ENCODE measurements at regions not wholly inside any gene's neighbourhood (a gene's known extent, or its start where the extent isn't known, plus 50 kb on each side); places are given as distances from the start of the nearest gene placed in this dataset.

GRCh38 chr4:100084892-100085291 is 105.4 kb downstream of the DDIT4L start:
- DNase-seq (ENCODE audit: low read depth in 2 of 2): no peak

- DNase-seq (ENCODE audit: low read depth in 2 of 2): no peak
Measured at GRCh38 chr4:100083289-100083688, 107.0 kb downstream of the DDIT4L start.

- DNase-seq (ENCODE audit: low read depth in 2 of 2): no peak
Measured at GRCh38 chr4:100082852-100083251, 107.4 kb downstream of the DDIT4L start.

- no peak for DNase-seq (ENCODE audit: low read depth in 2 of 2)
Measured at GRCh38 chr4:100081491-100081890, 108.8 kb downstream of the DDIT4L start.

GRCh38 chr4:100079264-100079663 is 111.0 kb downstream of the DDIT4L start:
- DNase-seq (ENCODE audit: low read depth in 2 of 2): no peak

GRCh38 chr4:100076753-100077152 is 113.5 kb downstream of the DDIT4L start:
- DNase-seq (ENCODE audit: low read depth in 2 of 2): no peak

DNA sequence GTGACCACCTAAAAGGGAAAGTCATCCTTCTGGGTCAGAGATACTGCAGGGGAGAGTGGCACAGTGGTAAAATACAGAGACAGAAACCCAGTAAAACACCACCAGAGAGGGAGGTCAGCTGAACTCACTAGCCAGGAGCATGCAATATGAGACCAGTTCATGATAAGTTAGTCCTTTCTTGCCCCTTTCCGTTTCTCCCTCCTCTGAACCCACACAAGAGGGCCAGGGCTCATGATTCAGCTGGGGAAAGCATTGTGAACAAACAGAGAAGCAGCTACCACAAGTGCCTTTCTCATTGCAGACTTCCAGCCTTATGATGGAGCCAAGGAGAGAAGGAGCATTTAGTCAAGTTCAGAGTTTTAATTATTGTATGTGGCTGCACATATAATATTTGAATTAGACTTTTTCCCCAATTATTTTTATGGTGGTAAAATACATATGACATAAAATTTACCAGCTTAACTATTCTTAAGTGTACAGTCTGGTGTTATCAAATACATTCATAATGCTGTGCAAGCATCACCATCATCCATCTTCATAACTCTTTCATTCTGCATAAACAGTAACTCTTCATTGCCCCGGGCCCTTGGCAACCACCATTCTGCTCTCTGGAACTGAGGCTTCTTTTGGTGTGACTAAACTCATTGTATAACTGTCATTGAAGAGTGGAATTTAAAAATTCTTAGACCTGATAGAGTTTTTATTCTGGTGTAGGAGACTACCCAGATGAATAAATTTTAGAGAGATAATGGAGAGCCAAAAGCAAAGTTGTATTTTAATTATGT is 114.6 kb downstream of the DDIT4L start:
- DNase-seq (ENCODE audit: low read depth in 2 of 2): no peak

GRCh38 chr4:100075056-100075455 is 115.2 kb downstream of the DDIT4L start:
- no peak for DNase-seq (ENCODE audit: low read depth in 2 of 2)

- no peak for DNase-seq (ENCODE audit: low read depth in 2 of 2)
Measured at GRCh38 chr4:100071506-100071905, 118.8 kb downstream of the DDIT4L start.

DNA sequence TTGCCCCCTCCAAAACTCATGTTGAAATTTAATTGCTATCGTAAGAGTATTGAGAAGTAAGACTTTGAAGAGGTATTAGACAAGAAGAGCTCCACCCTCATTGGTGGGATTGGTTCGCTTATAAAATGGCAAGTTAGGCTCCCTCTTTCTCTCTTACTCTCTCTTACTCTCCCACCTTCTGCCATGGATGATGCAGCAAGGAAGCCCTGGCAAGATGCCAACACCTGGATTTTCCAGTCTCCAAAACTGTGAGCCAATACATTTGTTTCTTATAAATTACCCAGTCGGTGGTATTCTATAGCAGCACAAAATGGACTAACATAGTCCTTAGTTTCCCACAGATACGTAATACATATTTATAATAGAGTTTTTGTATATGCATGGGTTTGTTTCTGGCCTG is 119.4 kb downstream of the DDIT4L start:
- DNase-seq (ENCODE audit: low read depth in 2 of 2): no peak

- DNase-seq (ENCODE audit: low read depth in 2 of 2): no peak
Measured at GRCh38 chr4:100069207-100069606, 119.1 kb upstream of the H2AZ1 start.

DNA sequence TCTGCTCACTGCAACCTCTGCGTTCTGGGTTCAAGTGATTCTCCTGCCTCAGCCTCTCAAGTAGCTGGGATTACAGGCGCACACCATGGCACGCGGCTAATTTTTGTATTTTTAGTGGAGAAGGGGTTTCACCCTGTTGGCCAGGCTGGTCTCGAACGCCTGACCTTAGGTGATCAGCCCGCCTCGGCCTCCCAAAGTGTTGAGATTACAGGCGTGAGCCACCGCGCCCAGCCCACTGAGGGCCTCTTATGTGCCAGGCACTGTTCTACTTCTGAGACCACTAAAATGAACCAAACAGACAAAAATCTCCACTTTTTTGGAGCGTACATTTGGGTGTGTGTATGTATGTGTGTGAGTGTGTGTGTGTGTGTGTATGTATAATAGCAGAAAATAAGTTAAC is 117.2 kb upstream of the H2AZ1 start:
- DNase-seq (ENCODE audit: low read depth in 2 of 2): no peak

- DNase-seq (ENCODE audit: low read depth in 2 of 2): no peak
Measured at GRCh38 chr4:100063355-100063754, 113.3 kb upstream of the H2AZ1 start.

DNA sequence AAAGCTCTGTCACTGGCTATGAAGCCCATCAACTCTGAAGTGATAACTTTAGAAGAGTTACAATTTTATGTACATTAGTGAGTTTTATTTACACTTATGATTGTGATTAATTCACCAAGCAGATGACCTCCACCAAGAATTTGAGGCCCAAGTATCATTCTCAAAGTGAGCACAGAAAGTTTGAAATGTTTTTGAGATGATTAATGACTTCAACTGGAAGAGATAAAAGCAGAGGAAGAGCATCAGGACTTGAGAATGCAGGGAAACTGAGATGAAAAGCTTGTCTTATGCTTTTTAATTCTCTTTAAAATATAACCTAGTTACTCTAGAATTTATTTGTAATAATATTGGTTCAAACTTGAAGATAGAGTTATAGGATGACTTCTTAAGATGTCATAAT is 112.8 kb upstream of the H2AZ1 start:
- no peak for DNase-seq (ENCODE audit: low read depth in 2 of 2)

DNA sequence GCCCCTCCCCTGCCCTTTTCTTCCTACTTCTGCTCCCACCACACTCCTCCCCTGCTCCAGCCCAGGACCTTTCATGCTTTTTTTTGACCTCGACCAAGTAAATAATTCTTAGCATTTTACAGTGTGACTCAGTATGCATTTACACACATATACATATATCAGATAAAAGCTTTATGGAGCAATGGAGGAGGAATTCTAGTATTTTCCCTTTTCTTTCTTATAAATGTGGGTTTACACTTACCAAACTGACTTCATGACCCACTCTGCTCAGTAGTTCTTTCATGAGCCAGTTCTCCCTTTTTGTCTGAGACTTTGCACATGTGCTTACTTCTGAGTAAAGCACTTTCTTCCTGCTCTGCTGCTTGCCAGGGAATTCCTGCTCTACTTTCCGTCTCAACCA is 111.8 kb upstream of the H2AZ1 start:
- no peak for DNase-seq (ENCODE audit: low read depth in 2 of 2)

DNA sequence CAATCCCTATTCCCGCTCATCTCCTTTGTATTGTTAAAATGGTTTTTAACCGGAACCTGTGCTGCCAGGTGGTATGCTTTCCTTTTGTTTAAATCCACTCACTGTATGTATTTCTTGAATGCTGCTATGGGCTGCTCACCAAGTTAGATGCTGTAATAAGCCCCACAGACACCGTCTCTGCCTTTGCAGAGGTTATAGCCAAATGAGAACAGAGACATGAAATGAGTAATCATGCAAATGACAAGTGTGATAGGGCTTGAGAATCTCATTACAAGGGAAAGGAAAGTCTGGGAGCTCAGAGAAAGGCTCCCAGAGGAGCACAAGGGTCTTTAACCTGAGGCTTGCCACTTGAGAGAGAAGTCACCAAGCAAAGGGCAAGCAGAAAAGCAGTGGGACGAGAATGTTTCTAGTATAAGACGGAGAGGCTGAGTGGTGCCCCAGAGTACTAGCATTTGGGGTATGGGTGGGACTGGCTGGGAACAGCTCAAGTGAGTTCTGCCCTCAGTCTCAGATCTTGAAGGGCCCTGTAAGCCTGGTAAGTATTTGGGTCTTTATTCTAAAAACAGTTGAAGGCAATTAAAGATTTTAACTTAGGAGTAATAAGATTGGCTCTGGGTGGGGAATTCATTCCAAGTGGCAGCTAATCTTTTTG is 110.8 kb upstream of the H2AZ1 start:
- DNase-seq (ENCODE audit: low read depth in 2 of 2): no peak

DNA sequence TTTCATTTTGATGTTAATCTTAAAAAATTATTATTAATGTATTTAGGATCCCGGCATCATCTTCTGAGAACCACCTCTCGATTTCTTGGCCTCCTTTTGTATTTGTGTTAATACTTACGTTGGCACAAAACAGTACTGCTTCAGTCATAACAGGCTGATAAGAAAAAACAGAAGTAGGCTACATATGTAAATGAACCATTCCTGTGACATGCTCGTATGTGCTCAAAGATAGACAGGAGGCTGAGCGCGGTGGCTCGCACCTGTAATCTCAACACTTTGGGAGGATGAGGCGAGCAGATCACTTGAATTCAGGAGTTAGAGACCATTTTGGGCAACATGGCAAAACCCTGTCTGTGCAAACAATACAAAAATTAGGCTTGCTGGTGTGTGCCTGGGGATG is 109.4 kb upstream of the H2AZ1 start:
- no peak for DNase-seq (ENCODE audit: low read depth in 2 of 2)

- no peak for DNase-seq (ENCODE audit: low read depth in 2 of 2)
Measured at GRCh38 chr4:100056701-100057100, 106.6 kb upstream of the H2AZ1 start.

- DNase-seq (ENCODE audit: low read depth in 2 of 2): no peak
Measured at GRCh38 chr4:100054071-100054470, 104.0 kb upstream of the H2AZ1 start.

DNA sequence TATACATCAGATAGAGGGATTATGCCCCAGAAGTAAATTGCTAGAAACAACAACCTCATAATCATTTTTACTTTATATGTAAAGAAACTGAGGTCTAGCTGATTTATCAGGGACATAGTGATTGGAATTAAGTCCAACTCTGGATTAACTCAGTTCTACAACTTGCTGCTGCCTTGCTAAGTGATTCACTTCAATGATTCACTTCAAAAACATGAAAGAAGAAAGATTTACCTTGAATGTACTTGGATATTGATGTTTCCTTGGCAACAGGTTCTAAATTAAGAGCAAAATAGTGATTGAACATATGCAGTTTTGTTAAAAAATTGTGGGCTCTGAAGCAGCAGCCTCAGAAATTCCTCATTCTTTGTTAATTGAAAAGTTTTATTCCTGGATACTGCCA is 99.8 kb upstream of the H2AZ1 start:
- DNase-seq (ENCODE audit: low read depth in 2 of 2): no peak

DNA sequence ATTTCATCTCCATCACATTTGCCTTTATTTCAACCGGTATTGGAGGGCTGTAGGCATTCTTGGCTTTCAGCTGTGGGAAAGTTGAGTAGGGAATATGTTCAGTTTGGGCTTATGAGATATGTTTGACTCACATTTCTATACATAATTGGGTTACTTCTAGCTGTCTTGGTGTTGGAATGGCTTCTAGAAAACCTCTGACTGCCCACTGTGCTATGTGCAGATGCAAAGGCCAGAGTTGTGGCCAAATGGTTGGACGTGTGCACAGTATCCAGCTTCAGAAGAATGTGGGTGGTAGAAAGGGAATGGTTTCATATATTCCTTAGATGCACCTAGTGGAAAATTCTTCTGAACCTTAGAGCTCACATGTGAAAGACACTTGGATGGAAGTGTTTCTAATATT is 92.6 kb upstream of the H2AZ1 start:
- no peak for DNase-seq (ENCODE audit: low read depth in 2 of 2)

GRCh38 chr4:100042235-100042634 is 92.2 kb upstream of the H2AZ1 start:
- no peak for DNase-seq (ENCODE audit: low read depth in 2 of 2)

- DNase-seq (ENCODE audit: low read depth in 2 of 2): no peak
Measured at GRCh38 chr4:100041646-100042045, 91.6 kb upstream of the H2AZ1 start.
